ENCODE measurements at regions not wholly inside any gene's neighbourhood (a gene's known extent, or its start where the extent isn't known, plus 50 kb on each side); places are given as distances from the start of the nearest gene placed in this dataset.

GRCh38 chr3:56940321-56940720, 120.1 kb upstream of the SPATA12 start:
- TF ChIP-seq, protein P1, sequence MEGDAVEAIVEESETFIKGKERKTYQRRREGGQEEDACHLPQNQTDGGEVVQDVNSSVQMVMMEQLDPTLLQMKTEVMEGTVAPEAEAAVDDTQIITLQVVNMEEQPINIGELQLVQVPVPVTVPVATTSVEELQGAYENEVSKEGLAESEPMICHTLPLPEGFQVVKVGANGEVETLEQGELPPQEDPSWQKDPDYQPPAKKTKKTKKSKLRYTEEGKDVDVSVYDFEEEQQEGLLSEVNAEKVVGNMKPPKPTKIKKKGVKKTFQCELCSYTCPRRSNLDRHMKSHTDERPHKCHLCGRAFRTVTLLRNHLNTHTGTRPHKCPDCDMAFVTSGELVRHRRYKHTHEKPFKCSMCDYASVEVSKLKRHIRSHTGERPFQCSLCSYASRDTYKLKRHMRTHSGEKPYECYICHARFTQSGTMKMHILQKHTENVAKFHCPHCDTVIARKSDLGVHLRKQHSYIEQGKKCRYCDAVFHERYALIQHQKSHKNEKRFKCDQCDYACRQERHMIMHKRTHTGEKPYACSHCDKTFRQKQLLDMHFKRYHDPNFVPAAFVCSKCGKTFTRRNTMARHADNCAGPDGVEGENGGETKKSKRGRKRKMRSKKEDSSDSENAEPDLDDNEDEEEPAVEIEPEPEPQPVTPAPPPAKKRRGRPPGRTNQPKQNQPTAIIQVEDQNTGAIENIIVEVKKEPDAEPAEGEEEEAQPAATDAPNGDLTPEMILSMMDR (conservative IDR thresholded peaks at IDR 0.05; ENCODE audit: low read depth, low read length): no peak
- TF ChIP-seq MXI1 (IDR thresholded peaks at IDR 0.05; ENCODE audit: borderline replicate concordance, low read depth, low read length): no peak
- TF ChIP-seq POLR2A (IDR thresholded peaks at IDR 0.05; ENCODE audit: low read depth, low read length): no peak
